A673 (cell line): ENCODE measurements at regions not wholly inside any gene's neighbourhood (a gene's known extent, or its start where the extent isn't known, plus 50 kb on each side); places are given as distances from the start of the nearest gene placed in this dataset.

Experiments used
- BruUV-seq: library from RNA; stranded (reverse); fragments of 400-500 nt; replicated peaks from 2 replicates; lab custom pipeline; 2021; lab: Mats Ljungman, UMichigan
- CTCF ChIA-PET: fragments of 300-600 bp; sonication (Branson Sonifier 250); formaldehyde crosslinking; loops from one replicate; lab custom pipeline; 2022; ENCODE audit warnings: antibody characterized with exemption; lab: Charles Lee
- POLR2A ChIA-PET: fragments of 300-600 bp; sonication (Branson Sonifier 250); formaldehyde crosslinking; loops from one replicate; lab custom pipeline; 2022; ENCODE audit warnings: antibody characterized with exemption; ENCODE audit not compliant: low non-redundant PET; lab: Charles Lee
- DNase-seq: peaks from one replicate; pipeline ENCODE4 v3.0.0-alpha.2; 2015; ENCODE audit warnings: low spot score
- H3K27ac ChIP-seq: fragments of 200-600 bp; sonication (generic); 2 replicates; pipeline ENCODE4 v1.5.1; 2016; ENCODE audit warnings: mixed run types, low read depth, mild to moderate bottlenecking, mixed read lengths, antibody characterized with exemption, low read length; ENCODE audit not compliant: poor library complexity, severe bottlenecking
- H3K27me3 ChIP-seq: fragments of 200-600 bp; sonication (generic); replicated peaks from 2 replicates; pipeline ENCODE4 v1.6.1; 2017; ENCODE audit warnings: mixed run types, low read depth, mild to moderate bottlenecking, mixed read lengths, antibody characterized with exemption, low read length; ENCODE audit not compliant: insufficient read depth, poor library complexity
- H3K36me3 ChIP-seq: fragments of 200-600 bp; sonication (generic); 2 replicates; pipeline ENCODE4 v1.6.1; 2016; ENCODE audit warnings: mixed run types, mild to moderate bottlenecking, mixed read lengths, antibody characterized with exemption, low read length; ENCODE audit not compliant: insufficient read depth, poor library complexity, severe bottlenecking
- H3K4me1 ChIP-seq: fragments of 200-600 bp; sonication (generic); 2 replicates; pipeline ENCODE4 v1.6.1; 2017; ENCODE audit warnings: mixed run types, mild to moderate bottlenecking, mixed read lengths, antibody characterized with exemption, low read length; ENCODE audit not compliant: insufficient read depth, poor library complexity, severe bottlenecking
- H3K4me3 ChIP-seq: fragments of 200-600 bp; sonication (generic); 2 replicates; pipeline ENCODE4 v1.5.1; 2016; ENCODE audit warnings: low read depth, mixed run types, mild to moderate bottlenecking, mixed read lengths, low read length; ENCODE audit not compliant: poor library complexity, severe bottlenecking
- H3K9me3 ChIP-seq: fragments of 200-600 bp; sonication (generic); 2 replicates; pipeline ENCODE4 v1.6.1; 2016; ENCODE audit warnings: mixed run types, low read depth, mild to moderate bottlenecking, mixed read lengths, antibody characterized with exemption, low read length; ENCODE audit not compliant: poor library complexity, severe bottlenecking
- CTCF ChIP-seq: fragments of 300-800, 200-600 bp; sonication (generic); conservative IDR thresholded peaks from 2 replicates; pipeline ENCODE4 v1.5.1; 2017; ENCODE audit warnings: low read depth, mild to moderate bottlenecking, antibody characterized with exemption, low read length, moderate library complexity, mixed read lengths
- EZH2 ChIP-seq: fragments of 200-600 bp; sonication (generic); IDR thresholded peaks from 2 replicates; pipeline ENCODE4 v1.6.1; 2017; ENCODE audit warnings: borderline replicate concordance, low read depth, mild to moderate bottlenecking, mixed read lengths, antibody characterized with exemption, low read length; ENCODE audit not compliant: poor library complexity, severe bottlenecking
- intact Hi-C: fragments of 100-400 bp; cut with micrococcal nuclease; formaldehyde crosslinking; loops from one replicate; pipeline ENCODE4 v1.10.0; 2022; ENCODE audit not compliant: unreplicated experiment

GRCh38 chr1:221105578-221105977 lies 226.3 kb downstream of the HLX start:
- POLR2A ChIA-PET: no interaction called here
- intact Hi-C loops: no loop called here
- H3K4me3 ChIP-seq: no peak overlapping the region
- CTCF ChIA-PET: no interaction called here
- DNase-seq: no peak
- no peak overlapping the region for H3K27ac ChIP-seq
- TF ChIP-seq CTCF (no peak), EZH2 (no peak)
- no peaks in the 10 kb centered on the region for H3K27me3 ChIP-seq
- H3K36me3 ChIP-seq: no peaks in the 10 kb centered on the region
- no TSS peak for BruUV-seq
- H3K9me3 ChIP-seq: peaks cover 3% of the 10 kb centered on the region
- no peaks in the 10 kb centered on the region for H3K4me1 ChIP-seq

GRCh38 chr1:221106616-221107015 lies 227.4 kb downstream of the HLX start:
- H3K9me3 ChIP-seq: peaks cover 10% of the 10 kb centered on the region
- ChIA-PET POLR2A (no interaction called here), CTCF (no interaction called here)
- BruUV-seq: no TSS peak
- no peak overlapping the region for H3K27ac ChIP-seq
- H3K36me3 ChIP-seq: no peaks in the 10 kb centered on the region
- intact Hi-C loops: no loop called here
- TF ChIP-seq CTCF (no peak), EZH2 (no peak)
- no peaks in the 10 kb centered on the region for H3K27me3 ChIP-seq
- no peak overlapping the region for H3K4me3 ChIP-seq
- no peaks in the 10 kb centered on the region for H3K4me1 ChIP-seq
- DNase-seq: no peak

GRCh38 chr1:221109930-221110329 lies 230.7 kb downstream of the HLX start:
- no peak overlapping the region for H3K4me3 ChIP-seq
- no peak for DNase-seq
- no TSS peak for BruUV-seq
- H3K27me3 ChIP-seq: no peaks in the 10 kb centered on the region
- no peaks in the 10 kb centered on the region for H3K4me1 ChIP-seq
- H3K36me3 ChIP-seq: no peaks in the 10 kb centered on the region
- H3K9me3 ChIP-seq: peaks cover 10% of the 10 kb centered on the region
- H3K27ac ChIP-seq: no peak overlapping the region
- intact Hi-C loops: no loop called here
- ChIA-PET CTCF (no interaction called here), POLR2A (no interaction called here)
- no peak for TF ChIP-seq EZH2
- TF ChIP-seq CTCF: no peak
